ENCODE measurements at regions not wholly inside any gene's neighbourhood (a gene's known extent, or its start where the extent isn't known, plus 50 kb on each side); places are given as distances from the start of the nearest gene placed in this dataset.
A peak's percentile ranks its signal among the peaks of the same experiment; 100 is the strongest.

DNA sequence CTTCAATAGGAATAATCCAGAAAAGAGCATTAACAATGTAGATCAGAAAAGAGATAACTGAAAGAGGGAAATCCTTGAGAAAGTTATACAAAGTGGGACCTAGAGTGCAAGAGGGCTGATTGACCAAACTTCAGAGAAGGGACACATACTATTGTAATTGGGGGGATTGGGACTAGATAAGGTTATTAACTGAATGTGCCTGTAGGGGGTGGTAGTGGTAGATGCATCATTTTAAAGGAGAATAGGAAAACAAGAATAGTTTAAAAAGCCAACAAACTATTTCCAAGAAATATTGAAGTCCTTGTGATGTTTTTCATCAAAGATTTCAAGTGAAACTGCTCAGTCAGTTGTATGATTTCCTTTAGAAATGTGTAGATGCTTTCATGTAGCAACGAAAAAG lies 468.5 kb downstream of the TAF11L14 start:
- ChIA-PET CTCF (ENCODE audit: partially characterized antibody) (no interaction called here), POLR2A (ENCODE audit: partially characterized antibody) (no interaction called here)
- H3K23me2 ChIP-seq (ENCODE audit: low read depth, low read length), result no peaks in the 10 kb centered on the region; the same call in 1 of the 2 replicates
- H3K36me3 ChIP-seq (ENCODE audit: control insufficient read depth in 2 of 4, insufficient read depth in 4 of 4, low read length in 3 of 4), result no peaks in the 10 kb centered on the region
- no peaks in the 10 kb centered on the region for H3K27me3 ChIP-seq (replicated peaks in 1 of 4; ENCODE audit: control insufficient read depth in 3 of 4, extremely low read depth in 1 of 4, insufficient read depth in 3 of 4, low read length in 3 of 4)
- H2AK5ac ChIP-seq (ENCODE audit: low read depth, low read length), result no peak overlapping the region
- no peaks in the 10 kb centered on the region for H3K9me3 ChIP-seq (ENCODE audit: insufficient read depth in 2 of 2, low read depth in 1 of 2, low read length in 1 of 2)
- no peaks in the 10 kb centered on the region for H4K20me1 ChIP-seq (replicated peaks in 1 of 2; ENCODE audit: control insufficient read depth in 1 of 2, insufficient read depth in 2 of 2, low read length in 2 of 2)
- H3K79me1 ChIP-seq (ENCODE audit: low read depth, low read length), result no peaks in the 10 kb centered on the region
- H3K9ac ChIP-seq (replicated peaks in 1 of 4; ENCODE audit: extremely low read depth in 1 of 4, low read depth in 3 of 4, low read length in 3 of 4), result no peak overlapping the region
- no peak overlapping the region for H3K4me2 ChIP-seq (ENCODE audit: insufficient read depth in 1 of 2, low read depth in 2 of 2, low read length in 2 of 2)
- no peak overlapping the region for H3K14ac ChIP-seq (ENCODE audit: insufficient read length)
- DNase-seq (ENCODE audit: low read depth in 1 of 2, low spot score in 2 of 2), result no peak
- H3K27ac ChIP-seq (ENCODE audit: low read depth, low read length), result no peak overlapping the region
- no peak overlapping the region for H3K56ac ChIP-seq (replicated peaks; ENCODE audit: insufficient read length, low read depth, low read length)
- no peak overlapping the region for H3K4me3 ChIP-seq (ENCODE audit: extremely low read depth in 1 of 4, insufficient read depth in 2 of 4, low read depth in 3 of 4, low read length in 4 of 4)
- no peak overlapping the region for H4K91ac ChIP-seq (replicated peaks; ENCODE audit: insufficient read length, low read length)
- no peak overlapping the region for H2BK12ac ChIP-seq (ENCODE audit: low read depth, low read length)
- peaks cover 0 to 4% (median under 1%) of the 10 kb centered on the region in 4 experiments; a peak in 1 of 7 replicates for H3K4me1 ChIP-seq (replicated peaks in 1 of 4; ENCODE audit: control insufficient read depth in 3 of 4, insufficient read depth in 4 of 4, low read length in 3 of 4)
- H3K4ac ChIP-seq (replicated peaks; ENCODE audit: insufficient read length, low read depth, low read length), result no peak overlapping the region
- no peaks in the 10 kb centered on the region for H3K79me2 ChIP-seq (ENCODE audit: control insufficient read depth in 1 of 2, insufficient read depth in 2 of 2, low read length in 2 of 2)
- H4K5ac ChIP-seq (ENCODE audit: insufficient read length, low read depth, low read length), result no peak overlapping the region
- H2AFZ ChIP-seq (ENCODE audit: low read length), result no peak overlapping the region
- no peak overlapping the region for H2BK20ac ChIP-seq (ENCODE audit: low read length)
- FAIRE-seq, result no peak
- no peak overlapping the region for H3K23ac ChIP-seq (ENCODE audit: insufficient read length)
- H3K18ac ChIP-seq (ENCODE audit: extremely low read depth, low read length), result no peak overlapping the region
- 83% methylated on average over 1 of the region's 1 CpG; no CpG with 5 or more reads in 1 of the 2 experiments for WGBS, 2 experiments (ENCODE audit: extremely low coverage in 1 of 2, insufficient coverage in 1 of 2, insufficient read length in 1 of 2, insufficient replicate concordance in 2 of 2, low coverage in 1 of 2, low lambda C conversion rate in 2 of 2, missing lambda C conversion rate in 1 of 2)
- H2BK5ac ChIP-seq (ENCODE audit: low read depth, low read length), result no peak overlapping the region
- H2BK120ac ChIP-seq (replicated peaks; ENCODE audit: low read depth, low read length), result no peak overlapping the region
- H4K8ac ChIP-seq (ENCODE audit: extremely low read depth, insufficient read depth, low read length), result no peak overlapping the region
- H2BK15ac ChIP-seq (ENCODE audit: low read length), result no peak overlapping the region
- no peak for TF ChIP-seq RXRA (IDR thresholded peaks at IDR 0.05; ENCODE audit: insufficient read depth, low read depth, low read length)
- no peak for TF ChIP-seq HDAC6 (IDR thresholded peaks at IDR 0.05; ENCODE audit: low read depth, low read length)
- no peak for TF ChIP-seq CTBP2 (IDR thresholded peaks at IDR 0.05; ENCODE audit: borderline replicate concordance, insufficient read depth, insufficient read length, low read length)
- no peak for TF ChIP-seq EGR1 (IDR thresholded peaks at IDR 0.05; ENCODE audit: borderline replicate concordance, low read depth, low read length)
- TF ChIP-seq, protein P1, sequence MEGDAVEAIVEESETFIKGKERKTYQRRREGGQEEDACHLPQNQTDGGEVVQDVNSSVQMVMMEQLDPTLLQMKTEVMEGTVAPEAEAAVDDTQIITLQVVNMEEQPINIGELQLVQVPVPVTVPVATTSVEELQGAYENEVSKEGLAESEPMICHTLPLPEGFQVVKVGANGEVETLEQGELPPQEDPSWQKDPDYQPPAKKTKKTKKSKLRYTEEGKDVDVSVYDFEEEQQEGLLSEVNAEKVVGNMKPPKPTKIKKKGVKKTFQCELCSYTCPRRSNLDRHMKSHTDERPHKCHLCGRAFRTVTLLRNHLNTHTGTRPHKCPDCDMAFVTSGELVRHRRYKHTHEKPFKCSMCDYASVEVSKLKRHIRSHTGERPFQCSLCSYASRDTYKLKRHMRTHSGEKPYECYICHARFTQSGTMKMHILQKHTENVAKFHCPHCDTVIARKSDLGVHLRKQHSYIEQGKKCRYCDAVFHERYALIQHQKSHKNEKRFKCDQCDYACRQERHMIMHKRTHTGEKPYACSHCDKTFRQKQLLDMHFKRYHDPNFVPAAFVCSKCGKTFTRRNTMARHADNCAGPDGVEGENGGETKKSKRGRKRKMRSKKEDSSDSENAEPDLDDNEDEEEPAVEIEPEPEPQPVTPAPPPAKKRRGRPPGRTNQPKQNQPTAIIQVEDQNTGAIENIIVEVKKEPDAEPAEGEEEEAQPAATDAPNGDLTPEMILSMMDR (IDR thresholded peaks at IDR 0.05; ENCODE audit: control extremely low read depth in 1 of 3, insufficient read depth in 1 of 3, low read depth in 1 of 3, low read length in 3 of 3), result peak in 2 of 3 experiments; percentile 7 to 36; a peak in 2 of 4 replicates
- no peak for TF ChIP-seq TAF1 (IDR thresholded peaks at IDR 0.05; ENCODE audit: low read depth, low read length)
- TF ChIP-seq POU5F1 (IDR thresholded peaks at IDR 0.05; ENCODE audit: low read depth, low read length), result no peak
- TF ChIP-seq KDM5A (IDR thresholded peaks at IDR 0.05; ENCODE audit: low read length), result no peak
- TF ChIP-seq RFX5 (IDR thresholded peaks at IDR 0.05; ENCODE audit: borderline replicate concordance, low read depth, low read length), result no peak
- peak; percentile 38 to 40; a peak in 3 of 4 replicates for TF ChIP-seq RAD21 (IDR thresholded peaks at IDR 0.05 in 1 of 2, conservative IDR thresholded peaks at IDR 0.05 in 1 of 2; ENCODE audit: low read depth in 2 of 2, low read length in 2 of 2)
- TF ChIP-seq CHD2 (IDR thresholded peaks at IDR 0.05; ENCODE audit: low read length), result no peak
- TF ChIP-seq SIX5 (IDR thresholded peaks at IDR 0.05; ENCODE audit: low read depth, low read length), result no peak

Data from H1 (cell line).